Fibroblast of the aortic adventitia (primary cell): ENCODE measurements at regions not wholly inside any gene's neighbourhood (a gene's known extent, or its start where the extent isn't known, plus 50 kb on each side); places are given as distances from the start of the nearest gene placed in this dataset.

Source experiments
- DNase-seq: peaks from one replicate; pipeline ENCODE4 v3.0.0-alpha.2; 2010; ENCODE audit warnings: low read depth
- H3K4me3 ChIP-seq: 2 replicates; pipeline ENCODE4 v1.5.1; 2011; ENCODE audit warnings: low read depth, mild to moderate bottlenecking, control low read depth, low read length, moderate library complexity
- TF ChIP-seq, protein P1 (sequence below): IDR thresholded peaks from 2 replicates; pipeline ENCODE4 v1.5.1; 2011; ENCODE audit warnings: mild to moderate bottlenecking, low read length, control low read depth, inconsistent platforms; ENCODE audit not compliant: insufficient read depth

DNA sequence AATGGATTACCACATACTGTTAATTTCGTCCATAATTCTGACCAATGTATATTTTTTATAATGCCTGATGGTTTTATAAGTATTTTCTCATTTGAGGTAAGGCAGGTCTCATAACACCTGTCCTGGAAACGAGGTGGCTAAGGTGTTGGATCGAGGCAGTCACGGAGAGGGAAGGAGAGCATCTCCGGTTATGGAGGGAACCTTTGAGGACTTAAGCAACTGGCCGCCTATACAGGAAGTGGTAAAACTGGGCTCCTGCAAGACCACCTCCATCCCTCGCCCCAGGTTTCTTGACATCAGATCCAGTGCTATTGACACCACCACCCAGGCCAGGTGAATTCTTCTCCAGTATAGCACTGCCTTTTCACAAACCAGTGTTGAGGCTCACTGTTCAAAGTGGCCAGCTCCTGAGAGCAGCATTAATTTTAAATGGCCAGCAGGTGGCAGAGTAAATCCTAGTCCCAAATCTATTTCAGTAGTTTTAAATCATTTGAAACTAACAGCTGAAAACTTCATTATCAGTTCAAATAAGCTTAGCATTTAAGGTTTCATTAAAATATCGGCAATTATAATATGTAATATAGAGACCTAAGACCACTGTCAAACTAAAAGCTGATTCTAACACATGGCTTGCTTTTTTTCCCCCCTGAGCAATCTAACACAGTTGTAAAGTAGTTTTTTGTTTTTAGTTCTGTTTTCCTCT is 100.8 kb downstream of the PPM1A start:
- peak; percentile 80 for DNase-seq
- TF ChIP-seq, protein P1, sequence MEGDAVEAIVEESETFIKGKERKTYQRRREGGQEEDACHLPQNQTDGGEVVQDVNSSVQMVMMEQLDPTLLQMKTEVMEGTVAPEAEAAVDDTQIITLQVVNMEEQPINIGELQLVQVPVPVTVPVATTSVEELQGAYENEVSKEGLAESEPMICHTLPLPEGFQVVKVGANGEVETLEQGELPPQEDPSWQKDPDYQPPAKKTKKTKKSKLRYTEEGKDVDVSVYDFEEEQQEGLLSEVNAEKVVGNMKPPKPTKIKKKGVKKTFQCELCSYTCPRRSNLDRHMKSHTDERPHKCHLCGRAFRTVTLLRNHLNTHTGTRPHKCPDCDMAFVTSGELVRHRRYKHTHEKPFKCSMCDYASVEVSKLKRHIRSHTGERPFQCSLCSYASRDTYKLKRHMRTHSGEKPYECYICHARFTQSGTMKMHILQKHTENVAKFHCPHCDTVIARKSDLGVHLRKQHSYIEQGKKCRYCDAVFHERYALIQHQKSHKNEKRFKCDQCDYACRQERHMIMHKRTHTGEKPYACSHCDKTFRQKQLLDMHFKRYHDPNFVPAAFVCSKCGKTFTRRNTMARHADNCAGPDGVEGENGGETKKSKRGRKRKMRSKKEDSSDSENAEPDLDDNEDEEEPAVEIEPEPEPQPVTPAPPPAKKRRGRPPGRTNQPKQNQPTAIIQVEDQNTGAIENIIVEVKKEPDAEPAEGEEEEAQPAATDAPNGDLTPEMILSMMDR = peak; percentile 60
- no peak overlapping the region for H3K4me3 ChIP-seq

DNA sequence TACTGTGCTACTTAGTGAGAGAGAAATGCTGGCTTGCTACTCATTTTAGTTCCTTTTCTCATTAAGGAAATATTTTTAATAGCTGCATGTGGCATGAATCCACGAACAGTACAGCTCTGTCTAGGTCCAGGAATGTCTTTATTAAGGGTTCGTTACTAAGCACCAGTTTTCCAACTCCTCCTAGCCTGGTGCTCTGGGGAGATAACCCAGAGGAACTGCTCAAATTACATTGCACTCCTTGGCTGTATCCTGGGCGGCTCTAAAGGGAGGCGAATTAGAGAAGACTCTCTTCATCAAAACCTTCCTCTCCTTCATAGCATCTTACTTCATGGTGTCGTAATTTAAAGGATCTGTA is 101.3 kb downstream of the PPM1A start:
- DNase-seq = peak; percentile 40
- H3K4me3 ChIP-seq = no peak overlapping the region
- TF ChIP-seq, protein P1 = no peak

DNA sequence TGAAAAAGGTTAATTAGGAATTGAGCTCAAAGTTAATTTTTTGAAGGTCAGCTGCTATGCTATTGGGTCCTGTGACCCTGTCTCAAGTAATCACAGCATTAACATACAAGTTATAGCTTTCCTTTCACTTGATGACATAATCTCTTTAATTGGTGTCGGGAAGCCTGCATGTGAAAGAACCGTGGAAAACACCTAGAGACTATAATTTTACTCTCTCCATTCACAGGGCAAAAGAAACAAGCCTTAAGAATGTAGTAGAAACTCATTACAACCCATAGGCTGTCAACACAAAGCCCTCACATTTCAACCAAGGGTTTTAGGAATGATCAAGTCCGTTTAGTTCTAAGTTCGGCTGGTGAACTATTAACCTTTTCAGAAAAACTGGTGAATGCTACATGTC is 104.4 kb downstream of the PPM1A start:
- no peak overlapping the region for H3K4me3 ChIP-seq
- no peak for DNase-seq
- TF ChIP-seq, protein P1 = no peak

DNA sequence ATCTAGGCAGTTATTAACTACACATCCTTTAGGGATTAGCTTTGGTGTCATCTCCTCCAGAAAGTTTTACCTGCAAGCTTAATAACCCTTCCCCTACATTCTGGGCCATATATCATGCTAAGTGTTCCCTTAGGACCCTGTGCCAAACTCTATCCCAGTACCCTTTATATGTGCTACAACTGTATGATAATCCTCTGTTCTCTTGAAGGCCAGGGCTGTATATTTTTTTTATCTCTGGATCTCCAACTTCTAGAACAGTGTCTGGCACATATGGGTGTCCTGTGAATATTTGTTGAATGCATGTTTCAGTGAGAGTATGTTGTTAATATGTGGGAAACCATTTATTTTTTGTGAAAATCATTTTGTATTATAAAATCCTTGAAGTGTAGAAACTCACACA is 106.7 kb downstream of the PPM1A start:
- TF ChIP-seq, protein P1 = no peak
- H3K4me3 ChIP-seq = no peak overlapping the region
- no peak for DNase-seq

DNA sequence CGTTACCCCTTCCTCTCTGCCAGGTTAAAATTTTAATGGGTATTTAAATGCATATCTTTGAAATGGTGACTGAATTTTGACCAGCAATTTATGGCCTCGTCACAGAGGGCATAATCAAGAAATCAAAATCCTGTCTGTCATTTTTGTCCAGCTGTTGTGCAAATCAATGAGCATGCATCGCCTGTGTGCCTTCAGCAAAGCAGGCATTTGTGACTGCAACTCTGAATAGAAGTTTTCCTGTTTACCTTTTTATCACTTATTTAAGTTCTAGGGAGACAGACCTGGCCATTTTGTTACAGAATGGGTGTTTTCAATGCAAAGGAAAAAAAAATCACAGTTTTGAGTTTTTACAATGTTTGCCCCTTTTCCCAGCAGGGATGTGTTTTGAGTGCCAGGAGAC is 107.4 kb downstream of the PPM1A start:
- TF ChIP-seq, protein P1 = no peak
- H3K4me3 ChIP-seq = no peak overlapping the region
- no peak for DNase-seq

DNA sequence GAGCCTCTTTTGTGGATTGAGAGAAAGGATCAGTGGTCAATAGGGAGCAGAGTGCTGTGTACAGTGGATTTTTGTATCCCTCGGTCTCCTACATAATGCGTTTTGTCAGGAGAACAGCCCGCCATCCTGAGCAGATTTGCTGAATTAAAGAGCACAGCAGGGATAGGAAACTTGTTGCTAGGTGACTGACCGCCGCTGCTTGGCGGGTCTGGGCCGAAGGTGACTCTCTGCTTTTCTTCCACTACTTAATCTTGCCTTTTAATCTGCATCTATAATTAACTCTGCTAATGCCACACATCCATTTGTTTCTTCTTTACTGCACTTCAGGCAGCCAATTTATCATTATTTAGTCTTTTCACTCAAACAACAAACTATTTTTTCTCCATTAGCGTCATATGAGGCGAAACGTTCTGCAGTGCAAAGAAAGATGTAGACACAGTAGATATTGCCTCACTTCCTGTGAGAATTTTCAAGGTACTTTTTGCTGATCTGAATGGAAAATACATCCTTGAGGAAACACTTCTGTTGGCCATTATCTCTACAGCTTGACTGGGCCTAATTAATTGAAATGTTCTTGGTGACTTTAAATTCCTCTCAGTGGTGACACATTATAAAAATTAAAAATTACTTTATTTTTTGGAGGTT is 108.0 kb downstream of the PPM1A start:
- no peak for DNase-seq
- H3K4me3 ChIP-seq = no peak overlapping the region
- TF ChIP-seq, protein P1 = no peak
